ENCODE measurements at regions not wholly inside any gene's neighbourhood (a gene's known extent, or its start where the extent isn't known, plus 50 kb on each side); places are given as distances from the start of the nearest gene placed in this dataset.

DNA sequence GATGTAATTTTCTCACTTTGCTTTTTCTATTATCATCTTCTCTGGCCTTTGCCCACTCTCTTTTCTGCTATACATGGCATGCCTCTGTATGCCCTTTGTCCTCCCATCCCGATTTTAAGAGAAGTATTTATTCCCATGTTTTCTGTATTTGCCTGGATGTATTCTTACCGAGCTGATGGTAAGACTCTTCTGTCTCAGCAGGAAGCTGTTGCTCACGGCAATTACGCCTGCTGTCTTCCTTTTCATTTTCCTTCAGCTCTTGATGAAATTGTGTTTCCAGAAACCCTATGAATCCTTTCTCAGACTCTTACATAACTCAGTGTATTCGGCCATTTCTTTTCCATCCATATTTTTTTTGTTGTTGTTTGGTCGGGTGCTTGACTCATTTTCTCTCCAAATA is 121.6 kb downstream of the SP3 start:
- TF ChIP-seq TAF1 (IDR thresholded peaks at IDR 0.05; ENCODE audit: borderline replicate concordance, low read depth, low read length) (no peak), POLR2AphosphoS5 (IDR thresholded peaks at IDR 0.05; ENCODE audit: low read depth, low read length) (no peak), POLR2A (IDR thresholded peaks at IDR 0.05; ENCODE audit: low read depth, low read length) (no peak)

Data from GM12892 (cell line).